Spleen (tissue), 11 donors: ENCODE measurements at regions not wholly inside any gene's neighbourhood (a gene's known extent, or its start where the extent isn't known, plus 50 kb on each side); places are given as distances from the start of the nearest gene placed in this dataset.

ENCODE experiments used
- DNase-seq: peaks from one replicate; pipeline ENCODE4 v3.0.0-alpha.2; 2020
- H3K27ac ChIP-seq, 8 donors: fragments of 200-600 bp; sonication (generic) in 7 of 8; 1 replicate in 4 of 8; 2 replicates in 4 of 8; pipeline versions ENCODE4 v1.5.0 to v1.8.0; 2016 to 2021; ENCODE audit warnings: inconsistent platforms in 4 of 8, mild to moderate bottlenecking in 4 of 8, moderate library complexity in 1 of 8
- H3K27me3 ChIP-seq, 7 donors: fragments of 200-600 bp; sonication (generic) in 6 of 7; replicated peaks in 1 of 7; 1 replicate in 4 of 7; 2 replicates in 3 of 7; pipeline versions ENCODE4 v1.5.0 to v1.8.0; 2016 to 2021; ENCODE audit warnings: inconsistent platforms in 3 of 7, mild to moderate bottlenecking in 1 of 7
- H3K36me3 ChIP-seq, 6 donors: fragments of 200-600 bp; sonication (generic) in 5 of 6; 1 replicate in 4 of 6; 2 replicates in 2 of 6; pipeline versions ENCODE4 v1.5.0 to v1.8.0; 2016 to 2021; ENCODE audit warnings: inconsistent platforms in 2 of 6
- H3K4me1 ChIP-seq, 6 donors: fragments of 200-600 bp; sonication (generic) in 5 of 6; 1 replicate in 3 of 6; 2 replicates in 3 of 6; pipeline versions ENCODE4 v1.5.0 to v1.8.0; 2016 to 2021; ENCODE audit warnings: inconsistent platforms in 3 of 6
- H3K4me3 ChIP-seq, 8 donors: fragments of 200-600 bp; sonication (generic) in 7 of 8; 1 replicate in 4 of 8; 2 replicates in 4 of 8; pipeline versions ENCODE4 v1.5.0 to v1.8.0; 2016 to 2021; ENCODE audit warnings: inconsistent platforms in 4 of 8, mild to moderate bottlenecking in 4 of 8, moderate library complexity in 2 of 8
- H3K9me3 ChIP-seq, 8 donors: fragments of 200-600 bp; sonication (generic) in 7 of 8; 1 replicate in 4 of 8; 2 replicates in 4 of 8; pipeline versions ENCODE4 v1.5.0 to v1.8.0; 2016 to 2021; ENCODE audit warnings: inconsistent platforms in 4 of 8
- CTCF ChIP-seq, 11 experiments: fragments of 200-600 bp in 7 of 11; fragments of 450-650 bp in 4 of 11; sonication (generic) in 4 of 11; IDR thresholded peaks in 8 of 11; conservative IDR thresholded peaks in 3 of 11; 1 replicate in 7 of 11; 2 replicates in 4 of 11; pipeline versions ENCODE4 v1.4.0 to v1.8.0; 2016 to 2021; ENCODE audit warnings: antibody characterized with exemption in 11 of 11, inconsistent platforms in 4 of 11, mild to moderate bottlenecking in 1 of 11
- POLR2A ChIP-seq, 3 donors: fragments of 450-650 bp; IDR thresholded peaks; one replicate each; pipeline ENCODE4 v1.5.1; 2017; ENCODE audit warnings: antibody characterized with exemption in 3 of 3, mild to moderate bottlenecking in 1 of 3
- POLR2AphosphoS5 ChIP-seq, 3 donors: sonication (generic); formaldehyde crosslinking; IDR thresholded peaks; one replicate each; pipeline ENCODE4 v1.5.1; 2017; ENCODE audit warnings: antibody characterized with exemption in 3 of 3
- WGBS, 5 donors: extraction: QIAGEN DNeasy Blood & Tissue Kit in 3 of 5; methylation state at CpG; one replicate each; pipeline versions ENCODE4 v1.1.5 to v1.1.7; 2013 to 2018; 5-methylcytosine and 5-hydroxymethylcytosine counted together
- intact Hi-C: fragments of 100-400 bp; cut with DNase I; formaldehyde crosslinking; loops from one replicate; pipeline ENCODE4 v1.15.0; 2023; ENCODE audit warnings: low total_unique reads
- donor health status: healthy with polysubstance abuse.
- donor health status: DM: no; HTN: no; CAD: no; lungs with moderate emphysema.
- donor health status: DM: no; HTN: no; CAD: no.
- donor health status: Bipolar disorder and iron deficiency.
- donor health status: healthy.
- donor health status: DM: no; HTN: no; CAD: no.
- donor health status: DM: yes; HTN: yes; CAD: no.

- 81 to 92% (median 84%) methylated on average over 4 of the region's 4 CpGs for WGBS, 5 donors
- TF ChIP-seq POLR2AphosphoS5 (IDR thresholded peaks at IDR 0.05) (no peak), POLR2A (IDR thresholded peaks at IDR 0.05) (no peak), CTCF (IDR thresholded peaks at IDR 0.05 in 8 of 11, conservative IDR thresholded peaks at IDR 0.05 in 3 of 11) (no peak)
- no peak for DNase-seq
- no peaks in the 10 kb centered on the region for H3K9me3 ChIP-seq
- H3K27ac ChIP-seq, result no peak overlapping the region
- no peaks in the 10 kb centered on the region for H3K4me1 ChIP-seq
- no peak overlapping the region for H3K4me3 ChIP-seq
- intact Hi-C loops, result loop anchor here (10.0 kb wide), 1 partner anchor 180 kb away; no protein-coding TSS in a partner anchor
- H3K36me3 ChIP-seq, result no peaks in the 10 kb centered on the region
- H3K27me3 ChIP-seq, result peaks cover 0 to 6% (median 0%) of the 10 kb centered on the region in 7 donors
Observed at GRCh38 chr18:57954935-57955334, 89.1 kb upstream of the NEDD4L start.

GRCh38 chr18:57953883-57954282, 90.1 kb upstream of the NEDD4L start:
- H3K4me1 ChIP-seq, result no peaks in the 10 kb centered on the region
- peaks cover 0 to 6% (median 0%) of the 10 kb centered on the region in 7 donors for H3K27me3 ChIP-seq
- no peak for DNase-seq
- WGBS, 5 donors, result 66 to 72% (median 71%) methylated on average over 5 of the region's 5 CpGs
- intact Hi-C loops, result loop anchor here (10.0 kb wide), 1 partner anchor 181 kb away; no protein-coding TSS in a partner anchor
- H3K9me3 ChIP-seq, result no peaks in the 10 kb centered on the region
- TF ChIP-seq CTCF (IDR thresholded peaks at IDR 0.05 in 8 of 11, conservative IDR thresholded peaks at IDR 0.05 in 3 of 11), result no peak
- TF ChIP-seq POLR2AphosphoS5 (IDR thresholded peaks at IDR 0.05), result no peak
- no peaks in the 10 kb centered on the region for H3K36me3 ChIP-seq
- no peak overlapping the region for H3K4me3 ChIP-seq
- H3K27ac ChIP-seq, result no peak overlapping the region

GRCh38 chr18:57951999-57952774, 91.8 kb upstream of the NEDD4L start:
- no peak for DNase-seq
- H3K4me1 ChIP-seq, result no peaks in the 10 kb centered on the region
- H3K27me3 ChIP-seq, result peaks cover 0 to 6% (median 0%) of the 10 kb centered on the region in 7 donors
- intact Hi-C loops, result loop anchor here (10.0 kb wide), 1 partner anchor 183 kb away; no protein-coding TSS in a partner anchor
- TF ChIP-seq POLR2AphosphoS5 (IDR thresholded peaks at IDR 0.05) (no peak), POLR2A (IDR thresholded peaks at IDR 0.05) (no peak), CTCF (IDR thresholded peaks at IDR 0.05 in 8 of 11, conservative IDR thresholded peaks at IDR 0.05 in 3 of 11) (no peak)
- H3K36me3 ChIP-seq, result no peaks in the 10 kb centered on the region
- WGBS, 5 donors, result 78 to 90% (median 84%) methylated on average over 10 of the region's 10 CpGs
- H3K9me3 ChIP-seq, result no peaks in the 10 kb centered on the region
- H3K27ac ChIP-seq, result no peak overlapping the region
- H3K4me3 ChIP-seq, result no peak overlapping the region

GRCh38 chr18:57951117-57951796, 92.8 kb upstream of the NEDD4L start:
- Histone ChIP-seq H3K9me3 (no peaks in the 10 kb centered on the region), H3K36me3 (no peaks in the 10 kb centered on the region), H3K4me3 (no peak overlapping the region), H3K27ac (no peak overlapping the region), H3K27me3 (peaks cover 0 to 6% (median 0%) of the 10 kb centered on the region in 7 donors), H3K4me1 (no peaks in the 10 kb centered on the region)
- WGBS, 5 donors, result 73 to 83% (median 78%) methylated on average over 8 of the region's 8 CpGs
- intact Hi-C loops, result loop anchor here (10.0 kb wide), 1 partner anchor 184 kb away; no protein-coding TSS in a partner anchor
- TF ChIP-seq POLR2A (IDR thresholded peaks at IDR 0.05) (no peak), CTCF (IDR thresholded peaks at IDR 0.05 in 8 of 11, conservative IDR thresholded peaks at IDR 0.05 in 3 of 11) (no peak), POLR2AphosphoS5 (IDR thresholded peaks at IDR 0.05) (no peak)
- no peak for DNase-seq
